ENCODE measurements at regions not wholly inside any gene's neighbourhood (a gene's known extent, or its start where the extent isn't known, plus 50 kb on each side); places are given as distances from the start of the nearest gene placed in this dataset.

DNA sequence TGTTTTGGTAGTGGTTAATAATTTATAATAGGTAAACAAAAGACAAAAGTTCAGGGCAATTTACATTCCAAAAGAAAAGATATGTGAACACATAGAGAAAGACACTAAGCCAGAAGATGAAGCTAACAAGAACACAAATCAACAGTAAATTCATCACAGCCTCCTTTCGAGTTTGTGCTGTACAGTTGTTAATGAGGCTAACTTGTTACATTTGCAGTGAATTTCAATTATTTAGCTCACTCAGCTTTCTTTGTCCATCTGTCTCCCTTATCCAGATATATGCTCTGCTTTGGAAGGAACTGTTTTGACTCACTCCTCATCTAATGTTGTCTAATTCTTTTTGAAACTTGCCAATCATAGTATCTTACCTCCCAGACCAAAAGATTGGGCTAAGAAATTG lies 423.3 kb upstream of the OLFM3 start:
- Histone ChIP-seq H3K27ac (no peak overlapping the region), H3K4me3 (no peak overlapping the region), H3K27me3 (no peaks in the 10 kb centered on the region), H3K36me3 (no peaks in the 10 kb centered on the region), H3K9me3 (ENCODE audit: low read depth) (no peaks in the 10 kb centered on the region), H3K4me1 (ENCODE audit: low read depth) (no peaks in the 10 kb centered on the region)
- TF ChIP-seq, protein P1, sequence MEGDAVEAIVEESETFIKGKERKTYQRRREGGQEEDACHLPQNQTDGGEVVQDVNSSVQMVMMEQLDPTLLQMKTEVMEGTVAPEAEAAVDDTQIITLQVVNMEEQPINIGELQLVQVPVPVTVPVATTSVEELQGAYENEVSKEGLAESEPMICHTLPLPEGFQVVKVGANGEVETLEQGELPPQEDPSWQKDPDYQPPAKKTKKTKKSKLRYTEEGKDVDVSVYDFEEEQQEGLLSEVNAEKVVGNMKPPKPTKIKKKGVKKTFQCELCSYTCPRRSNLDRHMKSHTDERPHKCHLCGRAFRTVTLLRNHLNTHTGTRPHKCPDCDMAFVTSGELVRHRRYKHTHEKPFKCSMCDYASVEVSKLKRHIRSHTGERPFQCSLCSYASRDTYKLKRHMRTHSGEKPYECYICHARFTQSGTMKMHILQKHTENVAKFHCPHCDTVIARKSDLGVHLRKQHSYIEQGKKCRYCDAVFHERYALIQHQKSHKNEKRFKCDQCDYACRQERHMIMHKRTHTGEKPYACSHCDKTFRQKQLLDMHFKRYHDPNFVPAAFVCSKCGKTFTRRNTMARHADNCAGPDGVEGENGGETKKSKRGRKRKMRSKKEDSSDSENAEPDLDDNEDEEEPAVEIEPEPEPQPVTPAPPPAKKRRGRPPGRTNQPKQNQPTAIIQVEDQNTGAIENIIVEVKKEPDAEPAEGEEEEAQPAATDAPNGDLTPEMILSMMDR (IDR thresholded peaks at IDR 0.05; ENCODE audit: low read depth, low read length), result no peak
- no peak for DNase-seq (ENCODE audit: low read depth in 1 of 2, low spot score in 1 of 2)

Measured in cardiac muscle cell (in vitro differentiated cells and primary cell).